Fibroblast of skin of scalp (primary cell): ENCODE measurements at regions not wholly inside any gene's neighbourhood (a gene's known extent, or its start where the extent isn't known, plus 50 kb on each side); places are given as distances from the start of the nearest gene placed in this dataset.
"Not testable (repeated sequence)": the region's sequence is repeated elsewhere in the genome, so short reads cannot be mapped to it uniquely, and the experiment has no call there.

Experiments
- DNase-seq: peaks from one replicate; pipeline ENCODE4 v3.0.0-alpha.2; 2013

- DNase-seq: no peak
These were observed 898.3 kb upstream of the ADGRB3 start for GRCh38 chr6:67736816-67737215.

- peak; percentile 31 for DNase-seq
These were observed 898.9 kb upstream of the ADGRB3 start for GRCh38 chr6:67736161-67736560.

- DNase-seq: no peak
These were observed 899.5 kb upstream of the ADGRB3 start for GRCh38 chr6:67735623-67736022.

GRCh38 chr6:67722861-67723261 lies 912.2 kb upstream of the ADGRB3 start:
- no peak for DNase-seq

GRCh38 chr6:67717281-67717680 lies 917.8 kb upstream of the ADGRB3 start:
- peak; percentile 33 for DNase-seq

GRCh38 chr6:67706388-67706787 lies 928.7 kb upstream of the ADGRB3 start:
- no peak for DNase-seq

- DNase-seq: no peak
These were observed 936.5 kb upstream of the ADGRB3 start for GRCh38 chr6:67698534-67698933.

- DNase-seq: no peak
These were observed 941.0 kb upstream of the ADGRB3 start for GRCh38 chr6:67694127-67694526.

GRCh38 chr6:67689329-67689728 lies 945.8 kb upstream of the ADGRB3 start:
- no peak for DNase-seq

GRCh38 chr6:67687396-67687795 lies 947.7 kb upstream of the ADGRB3 start:
- DNase-seq: peak; percentile 37

- DNase-seq: not testable (repeated sequence)
These were observed 948.9 kb upstream of the ADGRB3 start for GRCh38 chr6:67686225-67686624.

GRCh38 chr6:67683960-67684359 lies 951.1 kb upstream of the ADGRB3 start:
- peak; percentile 38 for DNase-seq

GRCh38 chr6:67680297-67680932 lies 954.7 kb upstream of the ADGRB3 start:
- peak; percentile 57 for DNase-seq

- peak; percentile 35 for DNase-seq
These were observed 955.4 kb upstream of the ADGRB3 start for GRCh38 chr6:67679566-67680296.

GRCh38 chr6:67676892-67677291 lies 958.2 kb upstream of the ADGRB3 start:
- DNase-seq: no peak

- DNase-seq: no peak
These were observed 967.3 kb upstream of the ADGRB3 start for GRCh38 chr6:67667637-67668422.

GRCh38 chr6:67666177-67666964 lies 968.7 kb upstream of the ADGRB3 start:
- no peak for DNase-seq

GRCh38 chr6:67664942-67665341 lies 970.1 kb upstream of the ADGRB3 start:
- DNase-seq: no peak

- no peak for DNase-seq
These were observed 971.8 kb upstream of the ADGRB3 start for GRCh38 chr6:67663105-67663895.

GRCh38 chr6:67653561-67653960 lies 981.5 kb upstream of the ADGRB3 start:
- DNase-seq: no peak

- no peak for DNase-seq
These were observed 988.5 kb upstream of the ADGRB3 start for GRCh38 chr6:67646550-67646949.

GRCh38 chr6:67643281-67643680 lies 991.8 kb upstream of the ADGRB3 start:
- DNase-seq: no peak
